Caco-2 (cell line): ENCODE measurements at regions not wholly inside any gene's neighbourhood (a gene's known extent, or its start where the extent isn't known, plus 50 kb on each side); places are given as distances from the start of the nearest gene placed in this dataset.

Source experiments
- BruUV-seq: library from RNA; stranded (reverse); fragments of 400-500 nt; replicated peaks from 2 replicates; lab custom pipeline; 2021; lab: Mats Ljungman, UMichigan
- CTCF ChIA-PET: fragments of 300-600 bp; sonication (Branson Sonifier 250); formaldehyde crosslinking; loops from one replicate; lab custom pipeline; 2022; ENCODE audit warnings: antibody characterized with exemption; lab: Charles Lee
- POLR2A ChIA-PET: fragments of 300-600 bp; sonication (Branson Sonifier 250); formaldehyde crosslinking; loops from one replicate; lab custom pipeline; 2022; ENCODE audit warnings: antibody characterized with exemption; lab: Charles Lee
- DNase-seq, 2 experiments: peaks; one replicate each; pipeline versions ENCODE4 v3.0.0 to v3.0.0-alpha.2; 2020 to 2022
- H3K27me3 ChIP-seq: replicated peaks from 2 replicates; pipeline ENCODE4 v1.6.0; 2011; ENCODE audit warnings: low read length; ENCODE audit not compliant: control insufficient read depth, insufficient read depth
- H3K36me3 ChIP-seq: 2 replicates; pipeline ENCODE4 v1.5.1; 2011; ENCODE audit warnings: low read length; ENCODE audit not compliant: control insufficient read depth, insufficient read depth
- H3K4me1 ChIP-seq: fragments of 250-450 bp; sonication (Bioruptor Pico); 2 replicates; pipeline ENCODE4 v1.5.1; 2020; ENCODE audit warnings: mild to moderate bottlenecking
- H3K4me3 ChIP-seq: 2 replicates; pipeline ENCODE4 v1.5.1; 2011; ENCODE audit warnings: low read depth, mild to moderate bottlenecking, control low read depth, low read length
- H3K9me3 ChIP-seq: fragments of 250-450 bp; sonication (Bioruptor Pico); 2 replicates; pipeline ENCODE4 v1.5.1; 2020; ENCODE audit warnings: mild to moderate bottlenecking, moderate library complexity
- H3K27ac Mint-ChIP-seq: one replicate; pipeline ENCODE4 v1.8.0; 2022; ENCODE audit warnings: mixed read lengths; ENCODE audit not compliant: unreplicated experiment
- H3K27me3 Mint-ChIP-seq: one replicate; pipeline ENCODE4 v1.8.0; 2022; ENCODE audit warnings: mixed read lengths; ENCODE audit not compliant: insufficient read depth, unreplicated experiment
- H3K36me3 Mint-ChIP-seq: one replicate; pipeline ENCODE4 v1.8.0; 2022; ENCODE audit warnings: mild to moderate bottlenecking, mixed read lengths; ENCODE audit not compliant: insufficient read depth, unreplicated experiment
- H3K4me1 Mint-ChIP-seq: one replicate; pipeline ENCODE4 v1.8.0; 2022; ENCODE audit warnings: low read depth, mixed read lengths; ENCODE audit not compliant: unreplicated experiment
- H3K4me3 Mint-ChIP-seq: one replicate; pipeline ENCODE4 v1.8.0; 2022; ENCODE audit warnings: mild to moderate bottlenecking, moderate library complexity, mixed read lengths; ENCODE audit not compliant: unreplicated experiment
- H3K9me3 Mint-ChIP-seq: one replicate; pipeline ENCODE4 v1.8.0; 2022; ENCODE audit warnings: mixed read lengths; ENCODE audit not compliant: unreplicated experiment
- CTCF ChIP-seq, 2 experiments: fragments of 200-600 bp in 1 of 2; IDR thresholded peaks; 1 replicate in 1 of 2; 2 replicates in 1 of 2; pipeline versions ENCODE4 v1.5.1 to v1.8.0; 2011 to 2022; ENCODE audit warnings: antibody characterized with exemption in 1 of 2, control low read depth in 1 of 2, inconsistent platforms in 1 of 2, low read depth in 1 of 2, low read length in 1 of 2, mild to moderate bottlenecking in 1 of 2, moderate library complexity in 1 of 2; ENCODE audit not compliant: insufficient read depth in 1 of 2, severe bottlenecking in 1 of 2, unreplicated experiment in 1 of 2
- intact Hi-C: fragments of 100-400 bp; cut with micrococcal nuclease; formaldehyde crosslinking; loops from one replicate; pipeline ENCODE4 v1.10.0; 2022; ENCODE audit not compliant: unreplicated experiment

DNA sequence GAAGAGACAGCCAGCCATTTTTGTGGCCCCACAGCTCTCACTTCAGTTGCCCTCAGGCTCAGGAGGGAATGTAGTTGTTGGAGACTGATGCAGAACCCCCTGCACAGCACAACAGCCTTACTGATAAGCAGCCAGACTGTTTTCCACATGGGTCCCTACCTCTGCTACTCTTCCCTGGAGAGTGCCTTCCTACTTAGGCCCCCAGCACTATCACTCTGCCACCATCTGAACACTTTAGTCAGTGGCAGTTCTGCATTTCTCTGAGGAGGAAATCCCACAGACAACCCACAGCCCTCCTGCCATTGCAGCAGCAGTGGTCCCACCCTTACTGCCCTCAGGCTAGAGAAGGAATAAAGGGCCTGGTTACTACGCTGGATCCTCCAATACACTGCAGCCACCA, 61.8 kb upstream of the PTPRD start:
- intact Hi-C loops: no loop called here
- no peaks in the 10 kb centered on the region for H3K9me3 Mint-ChIP-seq
- H3K4me3 Mint-ChIP-seq: no peak overlapping the region
- TF ChIP-seq CTCF (IDR thresholded peaks at IDR 0.05; ENCODE audit: insufficient read depth in 1 of 2, low read depth in 1 of 2, low read length in 1 of 2, severe bottlenecking in 1 of 2, unreplicated experiment in 1 of 2): no peak
- BruUV-seq: no TSS peak
- CTCF ChIA-PET: no interaction called here
- no peak overlapping the region for H3K27ac Mint-ChIP-seq
- POLR2A ChIA-PET: no interaction called here
- H3K36me3 ChIP-seq: no peaks in the 10 kb centered on the region
- H3K27me3 Mint-ChIP-seq: no peaks in the 10 kb centered on the region
- H3K9me3 ChIP-seq: no peaks in the 10 kb centered on the region
- H3K4me1 Mint-ChIP-seq: no peaks in the 10 kb centered on the region
- H3K4me1 ChIP-seq: no peaks in the 10 kb centered on the region
- no peak overlapping the region for H3K4me3 ChIP-seq
- H3K36me3 Mint-ChIP-seq: no peaks in the 10 kb centered on the region
- DNase-seq: no peak
- H3K27me3 ChIP-seq: no peaks in the 10 kb centered on the region

GRCh38 chr9:10678010-10678409, 65.2 kb upstream of the PTPRD start:
- Mint-ChIP-seq H3K4me3 (no peak overlapping the region), H3K27me3 (no peaks in the 10 kb centered on the region), H3K4me1 (no peaks in the 10 kb centered on the region), H3K9me3 (no peaks in the 10 kb centered on the region), H3K27ac (no peak overlapping the region), H3K36me3 (no peaks in the 10 kb centered on the region)
- Histone ChIP-seq H3K27me3 (no peaks in the 10 kb centered on the region), H3K4me1 (no peaks in the 10 kb centered on the region), H3K9me3 (no peaks in the 10 kb centered on the region), H3K4me3 (no peak overlapping the region), H3K36me3 (no peaks in the 10 kb centered on the region)
- no peak for DNase-seq
- intact Hi-C loops: no loop called here
- no TSS peak for BruUV-seq
- CTCF ChIA-PET: no interaction called here
- POLR2A ChIA-PET: no interaction called here
- no peak for TF ChIP-seq CTCF (IDR thresholded peaks at IDR 0.05; ENCODE audit: insufficient read depth in 1 of 2, low read depth in 1 of 2, low read length in 1 of 2, severe bottlenecking in 1 of 2, unreplicated experiment in 1 of 2)

- Histone ChIP-seq H3K4me1 (no peaks in the 10 kb centered on the region), H3K4me3 (no peak overlapping the region), H3K27me3 (no peaks in the 10 kb centered on the region), H3K36me3 (no peaks in the 10 kb centered on the region), H3K9me3 (no peaks in the 10 kb centered on the region)
- Mint-ChIP-seq H3K27me3 (no peaks in the 10 kb centered on the region), H3K4me1 (no peaks in the 10 kb centered on the region), H3K9me3 (no peaks in the 10 kb centered on the region), H3K36me3 (no peaks in the 10 kb centered on the region), H3K27ac (no peak overlapping the region), H3K4me3 (no peak overlapping the region)
- CTCF ChIA-PET: no interaction called here
- intact Hi-C loops: no loop called here
- no TSS peak for BruUV-seq
- DNase-seq: no peak
- POLR2A ChIA-PET: no interaction called here
- TF ChIP-seq CTCF (IDR thresholded peaks at IDR 0.05; ENCODE audit: insufficient read depth in 1 of 2, low read depth in 1 of 2, low read length in 1 of 2, severe bottlenecking in 1 of 2, unreplicated experiment in 1 of 2): no peak
These were observed 66.0 kb upstream of the PTPRD start for GRCh38 chr9:10678790-10679189.
